ENCODE measurements at regions not wholly inside any gene's neighbourhood (a gene's known extent, or its start where the extent isn't known, plus 50 kb on each side); places are given as distances from the start of the nearest gene placed in this dataset.
A peak's percentile ranks its signal among the peaks of the same experiment; 100 is the strongest.

DNA sequence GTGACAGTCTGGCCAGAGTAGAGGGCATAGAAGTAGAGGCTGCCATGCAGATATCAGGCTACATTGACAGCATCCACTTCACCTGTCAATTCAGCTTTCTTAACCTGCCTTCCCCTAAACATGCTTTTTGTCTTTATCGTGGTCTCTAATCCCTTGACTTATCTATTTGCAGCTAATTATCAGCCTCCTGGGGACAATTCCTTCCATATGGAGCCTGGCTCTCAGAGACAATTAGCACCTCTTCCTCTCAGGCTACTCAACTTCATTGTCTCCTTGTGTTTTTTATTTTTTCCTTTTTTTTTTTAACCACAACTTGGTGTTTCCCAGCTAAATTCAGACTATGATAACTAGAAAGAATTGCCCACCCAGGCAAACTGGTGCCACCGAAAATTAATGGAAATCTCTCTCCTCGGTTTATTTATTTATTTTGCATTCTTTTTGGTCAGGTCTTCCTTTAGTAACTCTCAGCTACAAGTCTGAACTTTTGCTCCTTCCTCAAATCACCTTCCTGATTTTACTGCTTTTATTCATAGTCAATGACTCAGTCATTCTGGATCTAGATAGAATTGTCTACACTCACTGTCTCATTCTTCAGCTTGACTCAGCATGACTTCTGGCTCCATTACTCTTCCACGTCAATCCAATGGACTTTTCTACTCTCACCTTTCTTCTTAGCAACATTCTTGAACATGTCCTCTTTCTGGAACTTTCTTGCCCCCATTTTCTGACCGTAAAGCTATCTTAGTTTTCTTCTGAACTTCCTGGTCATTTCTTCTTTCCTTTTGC, 63.0 kb upstream of the BASP1 start (continued):
- TF ChIP-seq FOSL2 (IDR thresholded peaks at IDR 0.05; ENCODE audit: borderline replicate concordance, low read depth) (peak; percentile 54; the same call in 1 of the 2 replicates), EP300 (IDR thresholded peaks at IDR 0.05; ENCODE audit: borderline replicate concordance in 1 of 2, low read depth in 1 of 2, low read length in 1 of 2) (0 out of 4 replicates have a peak, but pooled peaks of 1 of the 2 experiments have one; percentile 30), SIN3A (IDR thresholded peaks at IDR 0.05; ENCODE audit: borderline replicate concordance, low read depth, low read length) (no peak), MEF2A (IDR thresholded peaks at IDR 0.05; ENCODE audit: borderline replicate concordance, low read depth) (no peak), RAD21 (IDR thresholded peaks at IDR 0.05; ENCODE audit: low read length) (no peak), CHD2 (IDR thresholded peaks at IDR 0.05; ENCODE audit: low read length, partially characterized antibody) (no peak)
- TF ChIP-seq, protein P1, sequence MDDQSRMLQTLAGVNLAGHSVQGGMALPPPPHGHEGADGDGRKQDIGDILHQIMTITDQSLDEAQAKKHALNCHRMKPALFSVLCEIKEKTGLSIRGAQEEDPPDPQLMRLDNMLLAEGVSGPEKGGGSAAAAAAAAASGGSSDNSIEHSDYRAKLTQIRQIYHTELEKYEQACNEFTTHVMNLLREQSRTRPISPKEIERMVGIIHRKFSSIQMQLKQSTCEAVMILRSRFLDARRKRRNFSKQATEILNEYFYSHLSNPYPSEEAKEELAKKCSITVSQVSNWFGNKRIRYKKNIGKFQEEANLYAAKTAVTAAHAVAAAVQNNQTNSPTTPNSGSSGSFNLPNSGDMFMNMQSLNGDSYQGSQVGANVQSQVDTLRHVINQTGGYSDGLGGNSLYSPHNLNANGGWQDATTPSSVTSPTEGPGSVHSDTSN (IDR thresholded peaks at IDR 0.05): peak; percentile 74

DNA sequence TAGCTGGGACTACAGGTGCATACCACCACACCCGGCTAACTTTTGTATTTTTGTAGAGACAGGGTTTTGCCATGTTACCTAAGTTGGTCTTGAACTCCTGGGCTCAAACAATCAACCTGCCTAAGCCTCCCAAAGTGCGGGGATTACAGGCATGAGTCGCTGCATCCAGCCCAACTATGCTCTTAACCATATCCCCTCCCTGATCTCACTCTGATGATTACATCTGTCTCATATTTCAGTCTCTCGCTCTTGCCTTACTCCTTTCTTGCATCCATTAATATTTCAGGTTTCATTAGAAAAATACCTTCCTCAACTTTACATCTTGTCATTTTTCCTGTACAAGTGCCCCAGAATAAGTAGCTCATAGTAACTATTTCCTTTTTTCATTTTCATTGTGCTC, 61.0 kb upstream of the BASP1 start:
- peaks cover 0 to 27% of the 10 kb centered on the region in 2 experiments; a peak in 2 of 4 replicates for H3K4me1 ChIP-seq (ENCODE audit: control insufficient read depth in 1 of 2, insufficient read depth in 2 of 2, low read depth in 1 of 2, low read length in 1 of 2)
- WGBS (ENCODE audit: low lambda C conversion rate): 51% methylated on average over 4 of the region's 4 CpGs
- no peak for TF ChIP-seq EP300 (IDR thresholded peaks at IDR 0.05; ENCODE audit: borderline replicate concordance in 1 of 2, low read depth in 1 of 2, low read length in 1 of 2)
- peak; percentile 46; the same call in 1 of the 2 replicates for TF ChIP-seq TCF12 (IDR thresholded peaks at IDR 0.05)
- TF ChIP-seq FOSL2 (IDR thresholded peaks at IDR 0.05; ENCODE audit: borderline replicate concordance, low read depth): 0 out of 2 replicates have a peak, but pooled peaks have one; percentile 32
- TF ChIP-seq GATA2 (CRISPR knock-in tag; IDR thresholded peaks at IDR 0.05): no peak
- TF ChIP-seq JUND (IDR thresholded peaks at IDR 0.05): peak; percentile 28; the same call in 1 of the 2 replicates
- TF ChIP-seq, protein P2, sequence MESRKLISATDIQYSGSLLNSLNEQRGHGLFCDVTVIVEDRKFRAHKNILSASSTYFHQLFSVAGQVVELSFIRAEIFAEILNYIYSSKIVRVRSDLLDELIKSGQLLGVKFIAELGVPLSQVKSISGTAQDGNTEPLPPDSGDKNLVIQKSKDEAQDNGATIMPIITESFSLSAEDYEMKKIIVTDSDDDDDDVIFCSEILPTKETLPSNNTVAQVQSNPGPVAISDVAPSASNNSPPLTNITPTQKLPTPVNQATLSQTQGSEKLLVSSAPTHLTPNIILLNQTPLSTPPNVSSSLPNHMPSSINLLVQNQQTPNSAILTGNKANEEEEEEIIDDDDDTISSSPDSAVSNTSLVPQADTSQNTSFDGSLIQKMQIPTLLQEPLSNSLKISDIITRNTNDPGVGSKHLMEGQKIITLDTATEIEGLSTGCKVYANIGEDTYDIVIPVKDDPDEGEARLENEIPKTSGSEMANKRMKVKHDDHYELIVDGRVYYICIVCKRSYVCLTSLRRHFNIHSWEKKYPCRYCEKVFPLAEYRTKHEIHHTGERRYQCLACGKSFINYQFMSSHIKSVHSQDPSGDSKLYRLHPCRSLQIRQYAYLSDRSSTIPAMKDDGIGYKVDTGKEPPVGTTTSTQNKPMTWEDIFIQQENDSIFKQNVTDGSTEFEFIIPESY (IDR thresholded peaks at IDR 0.05; ENCODE audit: borderline replicate concordance, low read depth): no peak
- TF ChIP-seq, protein P1 (IDR thresholded peaks at IDR 0.05): peak; percentile 59
- no peak overlapping the region for H3K4me3 ChIP-seq (ENCODE audit: low read depth in 2 of 2, low read length in 1 of 2)
- ChIA-PET CTCF (interaction anchor here (1.1 to 1.7 kb wide), 3 partner anchors 24 to 571 kb away, joined by 3 to 17 read pairs (median 6); no protein-coding TSS in a partner anchor), POLR2A (no interaction called here)
- H3K79me2 ChIP-seq (ENCODE audit: insufficient read depth): peaks cover 3% of the 10 kb centered on the region; the same call in 1 of the 2 replicates
- no peaks in the 10 kb centered on the region for H3K9me3 ChIP-seq
- H3F3A ChIP-seq (replicated peaks; ENCODE audit: insufficient read depth): peaks cover 27% of the 10 kb centered on the region
- H3K4me2 ChIP-seq: 0 out of 2 replicates have a peak overlapping the region, but pooled peaks have one; percentile 32
- H3K9me2 ChIP-seq: no peaks in the 10 kb centered on the region
- no peak overlapping the region for H2AFZ ChIP-seq (ENCODE audit: low read depth)
- no peaks in the 10 kb centered on the region for H3K27me3 ChIP-seq (ENCODE audit: insufficient read depth)
- peak overlapping the region in 1 of 2 experiments; percentile 82; a peak in 2 of 4 replicates for H3K27ac ChIP-seq (ENCODE audit: low read depth in 2 of 2, low read length in 1 of 2)
- peak overlapping the region; percentile 52; the same call in 1 of the 2 replicates for H3K9ac ChIP-seq
- no peaks in the 10 kb centered on the region for H4K20me1 ChIP-seq (ENCODE audit: insufficient read depth)
- no peak for DNase-seq
- H3K36me3 ChIP-seq (replicated peaks in 1 of 2; ENCODE audit: control insufficient read depth in 1 of 2, insufficient read depth in 2 of 2, low read length in 1 of 2): no peaks in the 10 kb centered on the region

Data from SK-N-SH (cell line).